NCI-H1417 (cell line): ENCODE measurements at regions not wholly inside any gene's neighbourhood (a gene's known extent, or its start where the extent isn't known, plus 50 kb on each side); places are given as distances from the start of the nearest gene placed in this dataset.

ENCODE experiments used
- DNase-seq, 3 experiments: peaks; one replicate each; lab custom pipeline; 2025; lab: John Stamatoyannopoulos, UW

- DNase-seq, result no peak
Observed at GRCh38 chr16:55116165-55116920, 185.7 kb downstream of the IRX5 start.

GRCh38 chr16:55118701-55119260 lies 188.1 kb downstream of the IRX5 start:
- DNase-seq, result no peak

- peak in 1 of 3 experiments; percentile 38 for DNase-seq
Observed at GRCh38 chr16:55120408-55120807, 189.7 kb downstream of the IRX5 start.

- DNase-seq, result no peak
Observed at GRCh38 chr16:55120826-55121225, 190.2 kb downstream of the IRX5 start.

GRCh38 chr16:55123652-55124051 lies 193.0 kb downstream of the IRX5 start:
- DNase-seq, result no peak

- no peak for DNase-seq
Observed at GRCh38 chr16:55125818-55126385, 195.2 kb downstream of the IRX5 start.

GRCh38 chr16:55126456-55126855 lies 195.8 kb downstream of the IRX5 start:
- no peak for DNase-seq

GRCh38 chr16:55130456-55130855 lies 193.5 kb upstream of the IRX6 start:
- DNase-seq, result no peak

GRCh38 chr16:55130911-55131310 lies 193.1 kb upstream of the IRX6 start:
- no peak for DNase-seq

GRCh38 chr16:55133654-55134053 lies 190.3 kb upstream of the IRX6 start:
- DNase-seq, result no peak

- DNase-seq, result no peak
Observed at GRCh38 chr16:55136356-55137150, 187.4 kb upstream of the IRX6 start.

- no peak for DNase-seq
Observed at GRCh38 chr16:55138298-55138697, 185.7 kb upstream of the IRX6 start.

GRCh38 chr16:55142405-55142804 lies 181.6 kb upstream of the IRX6 start:
- DNase-seq, result no peak

- DNase-seq, result no peak
Observed at GRCh38 chr16:55144651-55145050, 179.4 kb upstream of the IRX6 start.

- DNase-seq, result no peak
Observed at GRCh38 chr16:55145771-55146603, 178.0 kb upstream of the IRX6 start.

- DNase-seq, result no peak
Observed at GRCh38 chr16:55146966-55147365, 177.0 kb upstream of the IRX6 start.

- DNase-seq, result no peak
Observed at GRCh38 chr16:55147396-55147795, 176.6 kb upstream of the IRX6 start.

- no peak for DNase-seq
Observed at GRCh38 chr16:55149622-55150021, 174.4 kb upstream of the IRX6 start.

- DNase-seq, result no peak
Observed at GRCh38 chr16:55151561-55152305, 172.3 kb upstream of the IRX6 start.

- no peak for DNase-seq
Observed at GRCh38 chr16:55152875-55153390, 171.1 kb upstream of the IRX6 start.

GRCh38 chr16:55154262-55154661 lies 169.7 kb upstream of the IRX6 start:
- DNase-seq, result peak in 1 of 3 experiments; percentile 14
